Activated T-cell treated with anti-CD3 and anti-CD28 coated beads for 4 hours (primary cell): ENCODE measurements at regions not wholly inside any gene's neighbourhood (a gene's known extent, or its start where the extent isn't known, plus 50 kb on each side); places are given as distances from the start of the nearest gene placed in this dataset.
"Not testable (repeated sequence)": the region's sequence is repeated elsewhere in the genome, so short reads cannot be mapped to it uniquely, and the experiment has no call there.

Source experiments
- DNase-seq: peaks from one replicate; pipeline ENCODE4 v3.0.0-alpha.2; 2020

DNA sequence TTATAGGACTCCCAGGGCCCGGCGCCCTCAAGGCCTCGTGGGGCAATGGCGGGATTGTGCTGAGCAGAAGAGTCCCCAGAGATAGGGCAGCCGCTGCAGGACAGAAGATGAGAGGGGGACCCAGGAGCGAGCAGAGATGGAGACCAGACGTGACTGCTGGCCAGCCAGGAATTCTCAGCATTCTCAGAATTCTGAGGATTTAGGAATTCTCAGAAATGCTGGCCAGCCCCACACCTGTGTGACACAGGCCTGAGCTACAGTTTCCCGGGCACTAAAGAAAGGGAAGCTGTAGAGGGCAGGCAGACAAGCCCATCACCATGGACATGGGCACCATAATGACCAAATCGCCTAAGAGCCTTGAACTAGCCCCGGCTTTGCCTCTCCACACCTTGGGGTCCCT, 186.2 kb upstream of the CDH4 start:
- no peak for DNase-seq

DNA sequence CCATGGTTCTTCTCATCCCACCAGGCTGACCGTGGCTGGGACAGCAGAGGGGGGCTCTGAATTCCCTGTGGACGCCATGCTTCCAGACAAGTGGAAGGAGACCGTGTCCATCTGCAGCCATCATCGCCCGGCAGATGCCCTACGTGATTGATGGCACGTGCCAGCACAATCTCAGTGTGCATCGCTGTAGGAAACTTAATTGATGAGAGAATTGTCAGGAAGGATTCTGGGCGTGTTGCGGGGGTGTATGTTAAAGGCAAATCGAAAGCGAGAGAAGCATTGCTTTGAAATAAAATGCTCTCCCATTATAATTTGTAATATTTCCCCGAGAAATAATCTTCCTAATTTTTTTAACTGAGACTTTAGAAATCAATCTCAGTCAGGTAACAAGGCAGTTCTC, 185.5 kb upstream of the CDH4 start:
- DNase-seq = no peak

DNA sequence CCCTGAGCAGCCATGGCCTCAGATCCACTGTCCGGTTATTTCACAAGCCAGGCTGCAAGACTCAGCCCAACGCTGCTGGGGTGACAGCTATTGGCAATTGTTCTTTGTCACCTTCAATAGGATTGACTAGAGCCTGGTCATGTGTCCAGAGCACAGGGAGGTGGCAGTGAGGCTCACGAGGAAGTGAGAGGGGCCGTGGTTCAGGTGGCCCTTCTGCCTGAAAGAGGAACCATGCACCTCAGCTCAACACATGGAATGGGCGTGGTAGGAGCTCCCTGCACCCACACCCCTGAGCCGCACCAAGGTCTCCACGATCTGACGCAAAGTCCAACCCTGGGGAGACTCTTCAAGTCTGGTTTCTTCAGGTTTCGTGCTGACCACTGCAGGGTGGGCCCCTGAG, 184.8 kb upstream of the CDH4 start:
- no peak for DNase-seq

DNA sequence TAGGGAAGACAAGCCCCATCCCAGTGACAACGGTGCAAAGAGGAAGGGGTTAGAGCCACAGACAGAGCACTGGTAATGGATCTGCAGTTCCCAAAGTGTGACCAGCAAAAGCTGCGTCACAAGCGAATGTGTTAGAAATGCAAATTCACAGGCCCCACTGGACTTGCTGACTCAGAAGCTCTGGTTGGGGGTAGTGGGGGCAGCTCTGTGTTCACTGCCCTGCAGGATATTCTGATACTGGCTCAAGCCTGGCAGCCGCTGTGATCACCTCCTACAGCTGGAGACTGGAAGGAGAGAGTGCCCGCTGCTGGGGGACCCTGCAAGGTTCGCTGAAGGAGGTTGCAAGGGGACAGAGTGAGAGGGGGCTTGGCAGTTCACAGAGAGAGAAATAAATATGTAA, 179.7 kb upstream of the CDH4 start:
- no peak for DNase-seq

DNA sequence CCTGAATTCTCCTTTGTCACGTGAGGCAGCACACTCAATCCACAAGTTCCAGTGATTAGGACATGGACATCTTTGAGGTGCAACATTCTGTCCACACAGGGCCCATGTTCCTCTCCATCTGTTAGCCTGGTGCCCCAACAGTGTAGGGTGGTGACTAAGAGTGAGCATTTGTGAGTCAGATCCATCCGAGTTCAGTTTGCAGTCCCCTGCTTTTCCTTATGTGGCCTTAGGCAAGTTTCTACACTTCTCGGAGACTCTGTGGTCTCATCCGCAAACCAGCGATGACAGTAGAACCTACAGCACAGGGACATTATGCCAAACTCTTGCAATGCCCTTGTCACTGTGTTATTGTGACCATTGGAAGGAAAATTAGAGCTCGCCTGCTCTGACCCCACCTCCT, 178.7 kb upstream of the CDH4 start:
- no peak for DNase-seq

DNA sequence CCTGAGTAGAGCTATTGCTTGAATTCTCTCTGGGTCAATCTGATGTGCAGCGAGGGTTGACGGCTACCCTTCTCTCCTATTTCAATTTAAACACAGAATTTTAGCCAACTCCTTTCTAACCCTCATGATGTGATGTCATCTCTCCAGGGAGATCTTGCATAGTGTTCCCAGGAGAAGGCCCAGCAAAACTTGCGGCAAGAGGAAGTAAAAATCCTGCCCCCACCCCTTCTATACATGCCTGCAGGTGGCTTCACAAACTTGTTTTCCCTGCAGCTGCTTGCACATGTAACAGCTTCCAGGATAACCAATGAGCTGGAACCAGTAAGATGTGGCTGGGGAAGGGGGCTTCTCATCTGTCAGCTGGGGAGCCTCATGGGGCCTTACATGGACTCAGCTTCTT, 169.3 kb upstream of the CDH4 start:
- no peak for DNase-seq

DNA sequence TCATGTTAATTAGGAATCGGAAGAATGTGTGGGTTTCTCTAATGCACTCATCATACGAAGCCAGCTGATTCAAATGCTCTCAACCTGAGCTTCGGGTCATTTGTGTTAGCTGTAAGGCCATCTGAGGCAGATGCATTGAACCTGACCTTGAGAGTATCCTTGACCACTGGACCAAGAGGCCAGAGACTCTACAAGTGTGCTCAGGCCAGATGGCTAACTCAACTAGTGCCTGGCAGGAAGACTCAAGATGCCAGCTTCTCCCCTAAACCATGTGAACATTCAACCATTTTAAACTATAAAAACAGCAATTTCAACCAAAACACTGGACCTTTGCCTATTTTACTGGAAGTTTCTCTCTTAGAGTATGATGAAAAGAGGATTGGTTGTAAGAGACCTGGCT, 168.6 kb upstream of the CDH4 start:
- DNase-seq = no peak

DNA sequence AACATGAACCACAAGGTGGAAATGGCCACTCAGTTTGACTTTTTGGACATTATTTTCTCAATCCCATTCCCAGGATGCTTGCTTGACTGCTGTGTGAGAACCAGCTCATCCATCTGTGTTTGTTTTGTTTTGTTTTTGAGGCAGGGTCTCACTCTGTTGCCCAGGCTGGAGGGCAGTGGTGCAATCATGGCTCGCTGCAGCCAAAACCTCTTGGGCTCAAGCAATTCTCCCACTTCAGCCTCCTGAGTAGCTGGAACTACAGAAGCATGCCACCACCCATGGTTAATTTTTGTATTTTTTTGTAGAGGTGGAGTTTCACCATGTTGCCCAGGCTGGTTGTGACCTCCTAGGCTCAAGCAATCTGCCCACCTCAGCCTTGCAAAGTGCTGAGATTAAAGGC, 166.0 kb upstream of the CDH4 start:
- no peak for DNase-seq

DNA sequence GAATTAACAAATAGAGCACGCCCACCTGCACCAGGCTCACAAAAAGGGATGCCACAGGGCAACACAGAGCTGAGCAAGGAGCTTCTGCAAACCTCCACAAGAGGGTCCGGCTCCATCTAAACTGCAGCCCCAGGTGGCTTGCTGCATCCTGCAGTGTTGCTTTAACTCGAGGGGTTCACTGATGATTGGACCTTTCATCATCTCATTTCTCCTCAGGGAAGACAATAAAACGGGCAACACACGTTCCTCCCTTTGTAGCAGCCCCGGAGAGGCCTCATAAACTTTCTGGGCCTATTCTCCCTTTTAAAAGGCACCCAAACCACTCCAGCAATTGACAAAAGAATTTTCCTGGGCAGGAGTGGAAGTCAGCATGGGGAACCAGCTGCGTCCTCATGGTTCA, 161.5 kb upstream of the CDH4 start:
- no peak for DNase-seq

DNA sequence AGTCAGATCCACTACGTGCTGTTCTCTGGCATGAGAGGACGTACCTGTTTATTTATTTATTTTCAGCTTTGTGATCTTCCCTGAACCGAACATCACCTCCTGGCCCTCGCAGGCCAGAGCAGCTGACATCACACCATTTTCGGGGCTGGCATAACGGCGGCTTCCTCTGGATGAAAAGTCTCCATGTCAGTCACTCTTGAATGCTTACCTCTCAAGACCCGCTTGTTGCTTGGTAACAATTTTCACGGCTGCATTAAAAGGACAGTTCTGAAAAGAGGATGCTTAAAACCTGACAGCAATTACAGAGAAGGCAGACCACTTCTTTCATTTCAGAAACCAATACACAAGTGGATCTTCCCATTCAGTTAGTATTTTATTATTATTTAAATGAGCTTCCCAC, 159.8 kb upstream of the CDH4 start:
- DNase-seq = no peak

DNA sequence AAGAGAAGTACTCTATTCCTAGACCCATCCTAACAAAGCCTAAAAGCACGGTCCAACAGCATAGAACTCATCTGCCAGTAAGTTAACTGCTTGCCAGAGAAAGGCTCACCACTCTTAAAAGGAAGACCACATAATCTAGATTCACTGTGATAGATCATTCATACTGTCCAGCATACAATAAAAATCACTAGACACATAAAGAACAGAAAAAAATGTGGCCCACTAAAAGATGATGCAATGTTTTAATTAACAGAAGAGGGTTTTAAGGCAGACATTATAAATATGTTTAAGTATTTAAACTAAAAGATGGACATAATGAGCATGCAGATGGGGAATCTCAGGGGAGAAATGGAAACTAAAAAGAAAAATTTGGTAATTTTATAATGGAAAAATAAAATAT, 157.5 kb upstream of the CDH4 start:
- no peak for DNase-seq

DNA sequence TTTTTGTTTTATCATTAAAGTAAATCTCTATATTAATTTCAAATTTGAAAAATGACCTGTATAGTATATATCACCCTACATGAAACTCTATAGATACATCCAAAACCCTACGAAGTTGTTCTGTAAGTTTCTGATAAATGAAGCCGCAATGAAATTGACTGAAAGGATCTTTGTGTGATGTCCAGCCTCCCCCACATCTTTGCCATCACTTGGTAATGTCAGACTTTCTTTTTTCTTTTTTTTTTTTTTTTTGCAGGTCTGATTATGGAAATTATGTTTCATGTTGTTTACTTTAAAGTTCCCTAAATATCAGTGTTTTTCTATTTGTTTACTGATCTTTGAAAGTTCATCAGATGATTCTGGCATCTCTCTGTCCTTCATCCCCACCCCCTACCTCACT, 155.6 kb upstream of the CDH4 start:
- DNase-seq = no peak

DNA sequence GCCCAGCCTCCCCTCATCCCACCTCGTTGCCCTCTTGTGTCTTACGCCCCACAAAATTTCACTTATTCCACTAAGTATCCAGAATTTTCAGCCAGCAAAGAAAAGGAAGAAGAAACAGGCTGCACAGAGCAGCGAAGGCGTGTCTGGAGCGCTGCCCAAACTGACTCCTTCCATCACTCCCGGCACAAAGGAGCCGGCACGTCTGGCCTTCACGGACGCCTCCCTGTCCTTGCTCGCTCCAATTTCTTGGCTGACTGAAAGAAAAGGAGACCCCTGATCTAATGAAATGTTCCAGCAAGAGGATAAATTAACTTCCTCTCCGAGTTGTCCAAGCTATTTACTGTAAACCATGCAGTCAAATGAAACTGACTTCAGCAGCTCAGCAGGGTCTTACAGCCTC, 152.3 kb upstream of the CDH4 start:
- no peak for DNase-seq

DNA sequence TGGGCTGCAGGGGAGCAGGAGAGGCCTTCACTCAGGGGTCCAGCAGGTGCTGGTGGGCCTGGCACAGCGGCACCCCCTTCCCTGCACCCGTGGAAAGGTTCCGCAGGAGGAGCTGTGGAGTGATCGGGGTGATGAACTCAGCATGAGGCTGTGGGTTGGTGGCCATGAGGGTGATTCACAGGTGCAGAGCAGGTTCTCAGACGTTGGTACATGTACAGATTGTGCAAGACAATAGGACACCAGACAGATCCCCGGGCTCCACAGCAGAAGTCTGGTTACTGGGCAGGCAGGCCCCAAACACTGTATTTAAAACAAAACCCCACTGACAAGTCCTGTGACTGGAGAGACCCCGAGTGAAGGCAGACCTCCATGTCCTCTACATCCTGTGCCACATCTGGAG, 151.6 kb upstream of the CDH4 start:
- no peak for DNase-seq

DNA sequence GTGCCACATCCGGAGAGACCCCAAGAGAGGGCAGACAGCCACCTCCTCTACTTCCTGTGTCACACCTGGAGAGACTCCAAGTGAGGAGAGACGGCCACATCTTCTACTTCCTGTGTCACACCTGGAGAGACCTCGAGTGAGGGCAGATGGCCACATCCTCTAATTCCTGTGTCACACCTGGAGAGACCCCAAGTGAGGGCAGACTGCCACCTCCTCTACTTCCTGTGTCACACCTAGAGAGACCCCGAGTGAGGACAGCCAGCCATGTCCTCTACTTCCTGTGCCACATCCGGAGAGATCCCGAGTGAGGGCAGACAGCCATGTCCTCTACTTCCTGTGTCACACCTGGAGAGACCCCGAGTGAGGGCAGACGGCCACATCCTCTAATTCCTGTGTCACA, 150.7 kb upstream of the CDH4 start:
- not testable (repeated sequence) for DNase-seq

DNA sequence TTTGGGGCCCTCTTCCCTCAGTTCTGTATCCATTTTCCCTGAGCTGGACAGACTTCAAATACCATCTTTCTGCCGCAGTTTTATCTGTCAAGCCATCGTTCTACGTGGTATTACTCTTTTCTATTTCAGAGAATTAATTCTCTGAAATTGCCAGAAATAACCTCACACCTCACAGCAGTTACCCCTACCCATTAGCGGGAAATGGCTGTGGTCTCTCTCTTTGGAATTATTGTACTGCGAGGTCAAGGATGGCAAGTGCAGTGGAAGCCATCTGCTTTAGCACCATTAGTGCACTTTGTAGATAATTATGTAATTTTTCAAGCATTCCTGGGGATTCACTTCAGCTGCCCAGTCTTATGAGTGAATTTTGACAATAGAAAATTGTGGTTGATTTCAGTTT, 147.8 kb upstream of the CDH4 start:
- no peak for DNase-seq

DNA sequence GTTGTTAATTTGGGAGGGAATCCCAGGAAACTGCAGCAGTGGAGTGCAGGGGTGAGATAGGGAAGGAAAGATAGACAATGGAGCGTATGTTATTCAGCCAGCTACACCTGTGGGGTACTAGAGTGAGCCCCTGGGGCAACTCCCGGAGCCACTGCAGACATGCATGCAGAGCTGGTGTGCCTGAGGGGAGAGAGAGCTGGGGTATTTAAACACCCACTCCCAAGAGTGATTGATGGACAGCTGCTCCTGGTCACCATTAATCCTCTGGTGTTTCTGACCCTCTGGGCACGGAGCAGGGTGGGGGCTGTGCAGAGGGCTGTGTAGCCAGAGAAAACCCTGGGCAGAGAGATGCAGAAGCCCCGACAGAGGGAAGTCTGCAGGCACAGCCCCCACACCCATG, 146.7 kb upstream of the CDH4 start:
- no peak for DNase-seq

DNA sequence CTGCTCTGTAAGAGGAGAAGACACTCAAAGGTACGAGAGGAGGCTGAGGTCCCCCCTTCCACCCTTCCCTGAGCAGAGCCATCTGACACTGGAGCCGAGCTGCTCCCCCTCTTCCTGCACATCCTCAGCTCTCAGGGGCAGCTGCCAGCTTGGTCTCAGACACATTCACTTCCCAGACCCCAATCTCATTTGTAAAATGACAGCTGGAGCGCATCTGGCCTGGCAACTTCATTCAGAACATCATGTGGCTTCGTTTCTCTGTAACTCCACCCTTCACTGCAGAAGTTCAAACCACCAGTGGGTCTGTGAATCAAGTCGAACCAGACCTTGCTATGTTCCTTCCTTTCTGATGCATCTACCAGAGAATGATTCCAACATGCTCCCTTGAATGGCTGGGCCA, 145.6 kb upstream of the CDH4 start:
- DNase-seq = no peak

DNA sequence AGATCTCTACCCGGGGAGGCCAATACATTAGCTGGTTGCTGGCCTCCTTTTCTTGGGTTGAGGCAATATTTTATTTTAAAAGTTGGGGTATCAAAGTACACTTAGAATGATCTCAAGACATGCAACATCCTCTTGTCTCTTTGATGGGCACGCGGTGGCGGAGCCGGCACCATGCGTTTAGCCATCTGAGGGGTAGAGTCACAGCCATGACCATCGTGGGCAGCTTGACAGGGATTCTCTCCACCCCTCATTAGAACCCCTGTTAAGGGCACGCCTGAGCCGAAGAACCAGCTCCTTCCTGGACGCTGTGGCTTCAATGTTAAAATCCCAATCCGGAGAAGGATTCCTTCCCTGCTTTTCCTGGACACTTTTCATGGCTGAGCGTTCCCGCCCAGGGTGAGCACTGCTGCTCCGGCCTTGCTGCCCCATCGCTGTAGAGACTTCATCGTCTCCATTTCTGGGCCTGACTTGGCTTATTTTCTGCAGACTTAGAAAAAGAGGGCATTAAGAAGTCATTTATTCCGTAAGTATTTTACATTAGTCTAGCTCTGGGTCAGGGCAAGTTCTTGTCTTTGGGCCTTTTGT, 142.7 kb upstream of the CDH4 start:
- no peak for DNase-seq

DNA sequence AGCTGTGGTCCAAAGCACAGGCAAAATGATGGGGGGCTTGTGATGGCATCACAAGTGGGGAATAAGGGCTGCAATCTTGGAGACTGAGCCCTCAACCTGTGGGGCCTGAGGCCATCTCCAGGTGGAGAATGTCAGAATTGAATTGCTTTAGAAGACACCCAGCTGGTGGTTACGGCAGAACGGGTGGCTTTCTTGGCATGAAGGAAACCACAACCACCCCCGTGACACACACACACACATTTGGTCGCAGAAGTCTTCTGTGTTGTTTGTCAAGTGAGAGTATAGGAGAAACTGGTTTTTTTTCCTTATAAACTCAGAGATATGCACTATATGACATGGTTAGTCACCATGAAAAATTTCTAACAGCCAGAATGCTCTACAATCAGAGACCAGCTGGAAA, 139.5 kb upstream of the CDH4 start:
- DNase-seq = no peak

DNA sequence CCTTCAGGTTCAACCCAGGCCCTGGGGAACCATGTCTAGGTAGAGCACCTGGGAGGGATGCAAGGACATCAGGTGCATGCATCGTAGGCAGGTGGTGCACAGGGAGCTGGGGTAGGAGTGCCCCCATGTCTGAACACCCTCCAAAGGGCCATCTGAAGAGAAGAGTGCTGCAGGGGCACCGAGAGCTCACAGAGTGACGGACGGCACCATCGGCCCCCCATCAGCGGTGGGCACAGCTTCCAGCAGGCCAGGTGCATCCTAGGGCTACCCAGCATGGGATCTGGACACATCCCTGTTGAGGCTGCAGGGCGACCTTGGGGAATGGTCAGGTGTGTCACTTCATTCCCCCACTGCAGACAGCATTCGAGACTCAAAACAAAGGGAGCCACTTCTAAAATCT, 138.3 kb upstream of the CDH4 start:
- no peak for DNase-seq

DNA sequence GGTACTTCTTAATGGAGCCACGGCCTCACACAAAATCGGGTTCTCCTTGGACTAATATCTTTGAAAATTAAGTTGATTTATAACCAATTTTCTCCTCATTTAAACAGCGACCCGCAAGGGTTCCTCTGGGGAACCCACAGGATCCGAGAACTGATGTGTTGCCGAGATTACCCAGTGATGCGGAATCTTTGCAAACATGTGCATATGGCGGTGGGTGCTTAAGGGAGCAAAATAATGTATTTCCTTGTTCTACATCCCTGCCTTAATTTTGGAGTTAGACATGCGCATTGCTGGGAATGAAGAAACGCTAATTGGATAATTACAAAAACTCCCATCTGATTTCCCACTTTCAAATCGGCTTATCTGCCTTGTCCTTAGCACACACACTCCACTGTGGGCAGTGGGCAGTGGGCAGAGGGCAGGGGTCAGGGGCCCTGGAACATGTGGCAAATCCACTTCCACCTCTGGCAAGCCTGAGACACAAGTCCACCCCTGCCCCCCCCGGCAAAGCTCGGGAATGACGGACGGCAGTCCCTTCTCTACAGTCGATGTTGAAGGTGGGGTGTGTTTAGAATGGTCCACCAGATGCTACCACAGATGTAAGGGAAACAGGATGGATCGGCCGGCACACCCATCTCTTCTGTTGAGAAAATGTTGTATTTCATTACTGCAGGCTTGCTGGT, 137.4 kb upstream of the CDH4 start:
- DNase-seq = no peak

DNA sequence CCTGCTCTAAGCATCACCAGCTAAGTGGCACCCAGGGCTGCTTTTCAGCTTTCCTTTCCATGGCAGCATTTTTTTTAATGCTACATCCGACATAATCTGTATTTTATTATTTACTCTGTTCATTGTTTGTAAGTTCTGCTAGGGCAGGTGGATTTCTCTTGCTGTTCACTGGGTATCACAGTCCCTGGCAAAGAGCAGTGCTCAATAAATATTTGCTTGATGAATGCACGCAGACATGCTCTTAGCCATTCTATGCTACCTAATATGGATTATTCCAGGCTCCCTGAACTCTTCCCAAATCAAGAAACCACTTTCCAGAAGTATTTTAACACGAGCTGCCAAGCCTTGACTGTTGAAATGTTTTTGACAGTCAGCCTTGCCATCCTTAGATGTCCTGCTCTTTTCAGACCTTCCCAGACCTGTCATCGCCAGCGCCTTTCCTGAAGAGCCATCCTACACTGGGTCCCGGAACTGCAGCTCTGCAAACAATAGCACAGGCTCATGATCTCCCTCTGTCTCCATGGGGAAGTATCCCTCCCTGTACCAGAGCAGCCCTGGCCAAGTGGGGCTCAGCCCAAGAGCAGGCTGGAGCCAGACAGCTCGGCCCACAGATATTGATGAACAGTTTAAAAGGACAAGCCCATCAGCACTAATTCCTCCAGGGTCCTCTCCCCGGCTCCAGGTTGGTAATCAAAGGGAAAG, 136.5 kb upstream of the CDH4 start:
- no peak for DNase-seq

DNA sequence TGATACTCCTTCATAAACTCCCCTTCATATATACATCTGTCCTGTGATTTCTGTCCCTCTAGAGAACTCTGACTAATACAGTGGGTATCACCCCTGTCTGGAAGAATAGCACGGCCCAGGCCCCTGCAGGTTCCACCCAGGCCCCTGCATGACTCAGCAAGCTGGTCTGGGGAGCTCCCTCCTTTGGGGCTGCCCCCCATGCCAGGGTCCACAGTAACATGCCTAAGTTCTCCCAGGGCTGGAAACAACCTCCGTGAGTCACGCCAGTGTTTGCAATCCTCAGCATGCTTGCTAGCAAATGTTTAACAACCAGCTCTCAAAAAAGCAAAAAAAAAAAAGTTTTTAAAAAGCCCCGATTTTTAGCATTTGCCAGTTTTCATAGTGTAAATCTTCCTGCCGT, 134.3 kb upstream of the CDH4 start:
- DNase-seq = no peak
